ENCODE measurements at regions not wholly inside any gene's neighbourhood (a gene's known extent, or its start where the extent isn't known, plus 50 kb on each side); places are given as distances from the start of the nearest gene placed in this dataset.

DNA sequence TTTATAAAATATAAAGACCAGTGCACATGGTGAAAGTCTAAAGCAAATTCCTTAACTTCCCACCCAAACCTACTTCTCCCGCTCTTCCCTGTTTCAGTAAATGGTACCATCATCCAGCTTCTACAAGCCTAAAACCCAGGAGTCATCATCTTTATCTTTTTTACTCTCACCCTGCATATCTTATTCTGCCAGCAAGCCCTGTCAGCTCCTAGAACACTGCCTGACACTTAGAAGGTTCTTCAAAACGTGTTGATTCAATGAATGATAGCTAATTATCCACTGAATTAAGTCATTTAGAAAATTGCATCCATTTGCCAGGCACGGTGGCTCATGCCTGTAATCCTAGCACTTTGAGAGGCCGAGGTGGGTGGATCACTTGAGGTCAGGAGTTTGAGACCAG is 185.7 kb downstream of the TFAP2B start:
- Histone ChIP-seq H3K9ac (ENCODE audit: insufficient read depth, low read depth, low read length) (no peak overlapping the region), H3K4me2 (ENCODE audit: low read depth, low read length) (no peak overlapping the region), H3K4me1 (ENCODE audit: insufficient read depth, low read length) (0 out of 2 replicates have a peak, but pooled peaks cover 5% of the 10 kb centered on the region), H2AFZ (ENCODE audit: low read length) (no peak overlapping the region), H3K27ac (ENCODE audit: extremely low read length, insufficient read depth, low read length) (no peak overlapping the region), H3K79me2 (ENCODE audit: insufficient read depth, low read length) (no peaks in the 10 kb centered on the region), H3K4me3 (replicated peaks in 1 of 3; ENCODE audit: insufficient read depth in 1 of 3, low read depth in 2 of 3, low read length in 3 of 3) (no peak overlapping the region), H3K27me3 (ENCODE audit: control insufficient read depth in 1 of 2, insufficient read depth in 2 of 2, low read length in 2 of 2) (no peaks in the 10 kb centered on the region), H3K36me3 (replicated peaks in 1 of 2; ENCODE audit: control insufficient read depth in 1 of 2, insufficient read depth in 2 of 2, low read length in 2 of 2) (no peaks in the 10 kb centered on the region), H4K20me1 (ENCODE audit: insufficient read depth, low read length) (no peaks in the 10 kb centered on the region), H3K9me3 (ENCODE audit: low read length) (no peaks in the 10 kb centered on the region)
- no TSS peak for BruUV-seq (replicated peaks)
- no peak for ATAC-seq
- ChIA-PET POLR2A (no interaction called here), CTCF (ENCODE audit: low intra/inter-chr PET ratio, low total read pairs) (no interaction called here)
- TF ChIP-seq ZNF431 (CRISPR knock-in tag; IDR thresholded peaks at IDR 0.05; ENCODE audit: borderline replicate concordance, low read depth) (no peak), ZNF737 (CRISPR knock-in tag; IDR thresholded peaks at IDR 0.05; ENCODE audit: borderline replicate concordance) (no peak), KDM5B (CRISPR knock-in tag; IDR thresholded peaks at IDR 0.05; ENCODE audit: borderline replicate concordance) (no peak), KAT2B (IDR thresholded peaks at IDR 0.05; ENCODE audit: borderline replicate concordance, low read depth, low read length) (no peak), ZSCAN29 (CRISPR knock-in tag; conservative IDR thresholded peaks at IDR 0.05) (no peak), GLI4 (CRISPR knock-in tag; IDR thresholded peaks at IDR 0.05; ENCODE audit: borderline replicate concordance) (no peak), BORCS8-MEF2B (CRISPR knock-in tag; IDR thresholded peaks at IDR 0.05) (no peak), ZNF101 (CRISPR knock-in tag; IDR thresholded peaks at IDR 0.05; ENCODE audit: borderline replicate concordance, low read depth) (no peak), ZNF329 (CRISPR knock-in tag; IDR thresholded peaks at IDR 0.05; ENCODE audit: low read depth) (no peak), HHEX (CRISPR knock-in tag; IDR thresholded peaks at IDR 0.05) (no peak), ZFP41 (CRISPR knock-in tag; IDR thresholded peaks at IDR 0.05; ENCODE audit: borderline replicate concordance) (no peak), ZNF790 (CRISPR knock-in tag; IDR thresholded peaks at IDR 0.05; ENCODE audit: borderline replicate concordance) (no peak), ZNF232 (CRISPR knock-in tag; IDR thresholded peaks at IDR 0.05; ENCODE audit: borderline replicate concordance) (no peak), ZNF776 (CRISPR knock-in tag; IDR thresholded peaks at IDR 0.05) (no peak), KLF9 (CRISPR knock-in tag; IDR thresholded peaks at IDR 0.05; ENCODE audit: low read depth) (no peak), REXO4 (CRISPR knock-in tag; IDR thresholded peaks at IDR 0.05; ENCODE audit: borderline replicate concordance) (no peak), ZNF598 (CRISPR knock-in tag; IDR thresholded peaks at IDR 0.05; ENCODE audit: borderline replicate concordance) (no peak)
- TF ChIP-seq, protein P1, sequence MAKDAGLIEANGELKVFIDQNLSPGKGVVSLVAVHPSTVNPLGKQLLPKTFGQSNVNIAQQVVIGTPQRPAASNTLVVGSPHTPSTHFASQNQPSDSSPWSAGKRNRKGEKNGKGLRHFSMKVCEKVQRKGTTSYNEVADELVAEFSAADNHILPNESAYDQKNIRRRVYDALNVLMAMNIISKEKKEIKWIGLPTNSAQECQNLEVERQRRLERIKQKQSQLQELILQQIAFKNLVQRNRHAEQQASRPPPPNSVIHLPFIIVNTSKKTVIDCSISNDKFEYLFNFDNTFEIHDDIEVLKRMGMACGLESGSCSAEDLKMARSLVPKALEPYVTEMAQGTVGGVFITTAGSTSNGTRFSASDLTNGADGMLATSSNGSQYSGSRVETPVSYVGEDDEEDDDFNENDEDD (CRISPR knock-in tag; IDR thresholded peaks at IDR 0.05; ENCODE audit: borderline replicate concordance): no peak
- TF ChIP-seq, protein P2, sequence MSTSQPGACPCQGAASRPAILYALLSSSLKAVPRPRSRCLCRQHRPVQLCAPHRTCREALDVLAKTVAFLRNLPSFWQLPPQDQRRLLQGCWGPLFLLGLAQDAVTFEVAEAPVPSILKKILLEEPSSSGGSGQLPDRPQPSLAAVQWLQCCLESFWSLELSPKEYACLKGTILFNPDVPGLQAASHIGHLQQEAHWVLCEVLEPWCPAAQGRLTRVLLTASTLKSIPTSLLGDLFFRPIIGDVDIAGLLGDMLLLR (CRISPR knock-in tag; IDR thresholded peaks at IDR 0.05): no peak
- TF ChIP-seq, protein P3, sequence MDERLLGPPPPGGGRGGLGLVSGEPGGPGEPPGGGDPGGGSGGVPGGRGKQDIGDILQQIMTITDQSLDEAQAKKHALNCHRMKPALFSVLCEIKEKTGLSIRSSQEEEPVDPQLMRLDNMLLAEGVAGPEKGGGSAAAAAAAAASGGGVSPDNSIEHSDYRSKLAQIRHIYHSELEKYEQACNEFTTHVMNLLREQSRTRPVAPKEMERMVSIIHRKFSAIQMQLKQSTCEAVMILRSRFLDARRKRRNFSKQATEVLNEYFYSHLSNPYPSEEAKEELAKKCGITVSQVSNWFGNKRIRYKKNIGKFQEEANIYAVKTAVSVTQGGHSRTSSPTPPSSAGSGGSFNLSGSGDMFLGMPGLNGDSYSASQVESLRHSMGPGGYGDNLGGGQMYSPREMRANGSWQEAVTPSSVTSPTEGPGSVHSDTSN (CRISPR knock-in tag; IDR thresholded peaks at IDR 0.05): no peak
- in situ Hi-C loops (cut with HindIII; ENCODE audit: extremely low pct_ligation_motif_present, low pct_unique_long_range_greater_than_20kb): no loop called here
- FAIRE-seq: no peak
- intact Hi-C loops (cut with micrococcal nuclease; ENCODE audit: unreplicated experiment): no loop called here
- DNase-seq (ENCODE audit: low spot score): no peak
- 9% methylated on average over 4 of the region's 4 CpGs for WGBS (ENCODE audit: low lambda C conversion rate)
